CD4-positive, alpha-beta memory T cell (primary cell): ENCODE measurements at regions not wholly inside any gene's neighbourhood (a gene's known extent, or its start where the extent isn't known, plus 50 kb on each side); places are given as distances from the start of the nearest gene placed in this dataset.

Source experiments
- CTCF ChIA-PET: fragments of 350-600 bp; sonication (Branson Sonifier 250); formaldehyde crosslinking; loops from one replicate; lab custom pipeline; 2021; ENCODE audit warnings: inconsistent platforms; ENCODE audit not compliant: partially characterized antibody; lab: Charles Lee
- POLR2A ChIA-PET: fragments of 350-600 bp; sonication (Branson Sonifier 250); formaldehyde crosslinking; loops from one replicate; lab custom pipeline; 2021; ENCODE audit not compliant: partially characterized antibody; lab: Charles Lee
- DNase-seq, 5 donors: peaks; one replicate each; pipeline versions ENCODE4 v3.0.0 to v3.0.0-alpha.2; 2020 to 2022; ENCODE audit warnings: mixed read lengths in 1 of 5
- H3K27ac ChIP-seq: one replicate; pipeline ENCODE4 v1.7.0; 2013; ENCODE audit warnings: low read depth, low read length
- H3K27me3 ChIP-seq: 2 replicates; pipeline ENCODE4 v1.7.0; 2013; ENCODE audit warnings: mild to moderate bottlenecking, low read length, moderate library complexity; ENCODE audit not compliant: insufficient read depth
- H3K36me3 ChIP-seq: 2 replicates; pipeline ENCODE4 v1.7.0; 2013; ENCODE audit warnings: mild to moderate bottlenecking, low read length, moderate library complexity; ENCODE audit not compliant: insufficient read depth
- H3K4me1 ChIP-seq: 2 replicates; pipeline ENCODE4 v1.7.0; 2013; ENCODE audit warnings: mild to moderate bottlenecking, low read length, moderate library complexity; ENCODE audit not compliant: insufficient read depth
- H3K4me3 ChIP-seq, 2 donors: one replicate each; pipeline ENCODE4 v1.7.0; 2013; ENCODE audit warnings: low read length in 2 of 2, mild to moderate bottlenecking in 1 of 2
- H3K9me3 ChIP-seq, 2 donors: one replicate each; pipeline ENCODE4 v1.7.0; 2013; ENCODE audit warnings: low read length in 2 of 2, control low read depth in 1 of 2; ENCODE audit not compliant: control insufficient read depth in 1 of 2
- H3K27ac Mint-ChIP-seq, 7 donors: one replicate each; pipeline ENCODE4 v1.8.0; 2020 to 2021; ENCODE audit warnings: mixed read lengths in 7 of 7, mild to moderate bottlenecking in 6 of 7, inconsistent platforms in 3 of 7, moderate library complexity in 3 of 7
- H3K27me3 Mint-ChIP-seq, 2 donors: one replicate each; pipeline ENCODE4 v1.8.0; 2020 to 2021; ENCODE audit warnings: mixed read lengths in 2 of 2
- H3K36me3 Mint-ChIP-seq, 2 donors: one replicate each; pipeline ENCODE4 v1.8.0; 2020 to 2021; ENCODE audit warnings: mixed read lengths in 2 of 2, inconsistent platforms in 1 of 2, mild to moderate bottlenecking in 1 of 2
- H3K4me1 Mint-ChIP-seq, 4 donors: one replicate each; pipeline ENCODE4 v1.8.0; 2020 to 2021; ENCODE audit warnings: mixed read lengths in 4 of 4, mild to moderate bottlenecking in 1 of 4
- H3K4me3 Mint-ChIP-seq, 8 donors: one replicate each; pipeline ENCODE4 v1.8.0; 2020 to 2021; ENCODE audit warnings: mixed read lengths in 8 of 8, mild to moderate bottlenecking in 7 of 8, moderate library complexity in 6 of 8, inconsistent platforms in 3 of 8
- H3K9me3 Mint-ChIP-seq, 8 donors: one replicate each; pipeline ENCODE4 v1.8.0; 2020 to 2021; ENCODE audit warnings: mixed read lengths in 8 of 8, mild to moderate bottlenecking in 5 of 8, inconsistent platforms in 3 of 8, moderate library complexity in 1 of 8
- intact Hi-C: fragments of 100-400 bp; cut with micrococcal nuclease; formaldehyde crosslinking; loops from one replicate; pipeline ENCODE4 v1.15.1; 2023

GRCh38 chr9:86675805-86676204, 271.5 kb downstream of the GAS1 start:
- H3K27ac ChIP-seq, result no peak overlapping the region
- H3K4me3 Mint-ChIP-seq, result no peak overlapping the region
- no peaks in the 10 kb centered on the region for H3K36me3 ChIP-seq
- H3K4me1 ChIP-seq, result no peaks in the 10 kb centered on the region
- DNase-seq, result no peak
- ChIA-PET POLR2A (no interaction called here), CTCF (no interaction called here)
- H3K27me3 Mint-ChIP-seq, result no peaks in the 10 kb centered on the region
- H3K36me3 Mint-ChIP-seq, result no peaks in the 10 kb centered on the region
- no peaks in the 10 kb centered on the region for H3K4me1 Mint-ChIP-seq
- H3K9me3 Mint-ChIP-seq, result peaks cover 0 to 5% (median 3%) of the 10 kb centered on the region in 8 donors
- no peak overlapping the region for H3K4me3 ChIP-seq
- no peaks in the 10 kb centered on the region for H3K9me3 ChIP-seq
- intact Hi-C loops, result no loop called here
- H3K27me3 ChIP-seq, result no peaks in the 10 kb centered on the region
- no peak overlapping the region for H3K27ac Mint-ChIP-seq

- Mint-ChIP-seq H3K9me3 (peaks cover 0 to 8% (median 5%) of the 10 kb centered on the region in 8 donors), H3K36me3 (no peaks in the 10 kb centered on the region), H3K4me1 (no peaks in the 10 kb centered on the region), H3K27me3 (peaks cover 0 to 2% of the 10 kb centered on the region in 2 donors), H3K27ac (no peak overlapping the region), H3K4me3 (no peak overlapping the region)
- Histone ChIP-seq H3K27ac (no peak overlapping the region), H3K4me1 (no peaks in the 10 kb centered on the region), H3K9me3 (no peaks in the 10 kb centered on the region), H3K36me3 (no peaks in the 10 kb centered on the region), H3K4me3 (no peak overlapping the region), H3K27me3 (no peaks in the 10 kb centered on the region)
- CTCF ChIA-PET, result no interaction called here
- POLR2A ChIA-PET, result no interaction called here
- intact Hi-C loops, result no loop called here
- DNase-seq, result no peak
Measured at GRCh38 chr9:86674487-86674886, 272.8 kb downstream of the GAS1 start.

GRCh38 chr9:86672966-86673365, 274.3 kb downstream of the GAS1 start:
- no peak overlapping the region for H3K27ac Mint-ChIP-seq
- peaks cover 2 to 5% of the 10 kb centered on the region in 2 donors for H3K27me3 Mint-ChIP-seq
- POLR2A ChIA-PET, result interaction anchor here (0.5 kb wide), 1 partner anchor 270 kb away, joined by 3 read pairs; no protein-coding TSS in a partner anchor
- no peaks in the 10 kb centered on the region for H3K9me3 ChIP-seq
- no peaks in the 10 kb centered on the region for H3K36me3 ChIP-seq
- intact Hi-C loops, result no loop called here
- H3K4me3 ChIP-seq, result no peak overlapping the region
- CTCF ChIA-PET, result no interaction called here
- no peaks in the 10 kb centered on the region for H3K4me1 Mint-ChIP-seq
- peaks cover 0 to 8% (median 5%) of the 10 kb centered on the region in 8 donors for H3K9me3 Mint-ChIP-seq
- H3K4me3 Mint-ChIP-seq, result no peak overlapping the region
- no peaks in the 10 kb centered on the region for H3K27me3 ChIP-seq
- H3K36me3 Mint-ChIP-seq, result no peaks in the 10 kb centered on the region
- H3K4me1 ChIP-seq, result no peaks in the 10 kb centered on the region
- no peak for DNase-seq
- no peak overlapping the region for H3K27ac ChIP-seq

GRCh38 chr9:86672301-86672700, 275.0 kb downstream of the GAS1 start:
- intact Hi-C loops, result no loop called here
- Histone ChIP-seq H3K9me3 (no peaks in the 10 kb centered on the region), H3K36me3 (no peaks in the 10 kb centered on the region), H3K4me1 (no peaks in the 10 kb centered on the region), H3K4me3 (no peak overlapping the region), H3K27ac (no peak overlapping the region), H3K27me3 (no peaks in the 10 kb centered on the region)
- ChIA-PET POLR2A (no interaction called here), CTCF (no interaction called here)
- Mint-ChIP-seq H3K27me3 (peaks cover 2 to 7% of the 10 kb centered on the region in 2 donors), H3K9me3 (peaks cover 0 to 8% (median 5%) of the 10 kb centered on the region in 8 donors), H3K4me3 (no peak overlapping the region), H3K4me1 (no peaks in the 10 kb centered on the region), H3K27ac (no peak overlapping the region), H3K36me3 (no peaks in the 10 kb centered on the region)
- DNase-seq, result no peak

GRCh38 chr9:86671018-86671417, 276.3 kb downstream of the GAS1 start:
- no peaks in the 10 kb centered on the region for H3K36me3 ChIP-seq
- H3K27ac ChIP-seq, result no peak overlapping the region
- Mint-ChIP-seq H3K9me3 (peaks cover 0 to 11% (median 5%) of the 10 kb centered on the region in 8 donors), H3K27ac (no peak overlapping the region), H3K4me1 (no peaks in the 10 kb centered on the region), H3K27me3 (peaks cover 2 to 9% of the 10 kb centered on the region in 2 donors), H3K4me3 (no peak overlapping the region), H3K36me3 (no peaks in the 10 kb centered on the region)
- POLR2A ChIA-PET, result no interaction called here
- no peaks in the 10 kb centered on the region for H3K9me3 ChIP-seq
- H3K27me3 ChIP-seq, result no peaks in the 10 kb centered on the region
- H3K4me3 ChIP-seq, result no peak overlapping the region
- no peak for DNase-seq
- intact Hi-C loops, result no loop called here
- CTCF ChIA-PET, result no interaction called here
- no peaks in the 10 kb centered on the region for H3K4me1 ChIP-seq

- no peak overlapping the region for H3K4me3 ChIP-seq
- H3K4me3 Mint-ChIP-seq, result no peak overlapping the region
- no peak overlapping the region for H3K27ac ChIP-seq
- no peaks in the 10 kb centered on the region for H3K36me3 Mint-ChIP-seq
- no peaks in the 10 kb centered on the region for H3K4me1 Mint-ChIP-seq
- no peaks in the 10 kb centered on the region for H3K9me3 ChIP-seq
- no peak overlapping the region for H3K27ac Mint-ChIP-seq
- ChIA-PET POLR2A (no interaction called here), CTCF (no interaction called here)
- no peak for DNase-seq
- H3K9me3 Mint-ChIP-seq, result peaks cover 0 to 11% (median 5%) of the 10 kb centered on the region in 8 donors
- intact Hi-C loops, result no loop called here
- H3K27me3 Mint-ChIP-seq, result peaks cover 2 to 11% of the 10 kb centered on the region in 2 donors
- no peaks in the 10 kb centered on the region for H3K36me3 ChIP-seq
- H3K27me3 ChIP-seq, result no peaks in the 10 kb centered on the region
- H3K4me1 ChIP-seq, result no peaks in the 10 kb centered on the region
Measured at GRCh38 chr9:86670536-86670935, 276.8 kb downstream of the GAS1 start.

GRCh38 chr9:86670076-86670475, 277.2 kb downstream of the GAS1 start:
- POLR2A ChIA-PET, result no interaction called here
- no peaks in the 10 kb centered on the region for H3K36me3 ChIP-seq
- peaks cover 2 to 11% of the 10 kb centered on the region in 2 donors for H3K27me3 Mint-ChIP-seq

GRCh38 chr9:86669422-86669821, 277.9 kb downstream of the GAS1 start:
- Histone ChIP-seq H3K27me3 (no peaks in the 10 kb centered on the region), H3K27ac (no peak overlapping the region), H3K4me3 (no peak overlapping the region), H3K36me3 (no peaks in the 10 kb centered on the region), H3K4me1 (no peaks in the 10 kb centered on the region), H3K9me3 (no peaks in the 10 kb centered on the region)
- CTCF ChIA-PET, result no interaction called here
- no peak overlapping the region for H3K27ac Mint-ChIP-seq
- DNase-seq, result no peak
- no peaks in the 10 kb centered on the region for H3K36me3 Mint-ChIP-seq
- POLR2A ChIA-PET, result no interaction called here
- peaks cover 0 to 11% (median 5%) of the 10 kb centered on the region in 8 donors for H3K9me3 Mint-ChIP-seq
- H3K27me3 Mint-ChIP-seq, result peaks cover 2 to 11% of the 10 kb centered on the region in 2 donors
- no peak overlapping the region for H3K4me3 Mint-ChIP-seq
- no peaks in the 10 kb centered on the region for H3K4me1 Mint-ChIP-seq
- intact Hi-C loops, result no loop called here

More at GRCh38 chr9:86670076-86670475, 277.2 kb downstream of the GAS1 start:
- Mint-ChIP-seq H3K9me3 (peaks cover 0 to 11% (median 5%) of the 10 kb centered on the region in 8 donors), H3K36me3 (no peaks in the 10 kb centered on the region), H3K4me1 (no peaks in the 10 kb centered on the region), H3K27ac (no peak overlapping the region), H3K4me3 (no peak overlapping the region)
- H3K27me3 ChIP-seq, result no peaks in the 10 kb centered on the region
- H3K4me1 ChIP-seq, result no peaks in the 10 kb centered on the region
- intact Hi-C loops, result no loop called here
- DNase-seq, result no peak
- CTCF ChIA-PET, result no interaction called here
- H3K27ac ChIP-seq, result no peak overlapping the region
- H3K4me3 ChIP-seq, result no peak overlapping the region
- no peaks in the 10 kb centered on the region for H3K9me3 ChIP-seq
